Keratinocyte (primary cell): ENCODE measurements at regions not wholly inside any gene's neighbourhood (a gene's known extent, or its start where the extent isn't known, plus 50 kb on each side); places are given as distances from the start of the nearest gene placed in this dataset.

ENCODE experiments used
- DNase-seq: peaks from one replicate; pipeline ENCODE4 v3.0.0-alpha.2; 2011; ENCODE audit warnings: low read depth, missing footprints, low spot score
- FAIRE-seq: peaks from 2 replicates; lab custom pipeline; 2011; peaks lifted over from hg19 to GRCh38; lab: Jason Lieb, UNC
- H2AFZ ChIP-seq: 2 replicates; pipeline ENCODE4 v1.6.0; 2012; ENCODE audit warnings: low read length, control low read depth, inconsistent platforms; ENCODE audit not compliant: control insufficient read depth
- H3K27ac ChIP-seq: 2 replicates; pipeline ENCODE4 v1.5.1; 2011; ENCODE audit warnings: low read length; ENCODE audit not compliant: control insufficient read depth, insufficient read depth
- H3K27me3 ChIP-seq: 3 replicates; pipeline ENCODE4 v1.6.0; 2011; ENCODE audit warnings: low read length; ENCODE audit not compliant: control insufficient read depth, insufficient read depth; ENCODE audit errors: extremely low read depth
- H3K36me3 ChIP-seq, 2 experiments: 2 replicates in 1 of 2; 3 replicates in 1 of 2; pipeline ENCODE4 v1.5.1; 2011; ENCODE audit warnings: low read length in 2 of 2, mild to moderate bottlenecking in 1 of 2; ENCODE audit not compliant: control insufficient read depth in 2 of 2, insufficient read depth in 2 of 2; ENCODE audit errors: extremely low read depth in 1 of 2
- H3K4me1 ChIP-seq: 3 replicates; pipeline ENCODE4 v1.5.1; 2011; ENCODE audit warnings: low read length; ENCODE audit not compliant: control insufficient read depth, insufficient read depth; ENCODE audit errors: extremely low read depth
- H3K4me2 ChIP-seq: 3 replicates; pipeline ENCODE4 v1.6.0; 2011; ENCODE audit warnings: low read depth, low read length; ENCODE audit not compliant: control insufficient read depth, insufficient read depth; ENCODE audit errors: extremely low read depth
- H3K4me3 ChIP-seq, 3 experiments: fragments of 200-600 bp in 1 of 3; sonication (generic) in 1 of 3; 2 replicates in 2 of 3; 3 replicates in 1 of 3; pipeline ENCODE4 v1.5.1; 2011 to 2016; ENCODE audit warnings: low read length in 3 of 3, mild to moderate bottlenecking in 3 of 3, control low read depth in 2 of 3, inconsistent platforms in 1 of 3, low read depth in 1 of 3, mixed read lengths in 1 of 3, mixed run types in 1 of 3, moderate library complexity in 1 of 3; ENCODE audit not compliant: control insufficient read depth in 2 of 3, insufficient read depth in 2 of 3; ENCODE audit errors: extremely low read depth in 1 of 3
- H3K79me2 ChIP-seq: 2 replicates; pipeline ENCODE4 v1.6.0; 2012; ENCODE audit warnings: low read length; ENCODE audit not compliant: control insufficient read depth, insufficient read depth
- H3K9ac ChIP-seq: 3 replicates; pipeline ENCODE4 v1.6.0; 2011; ENCODE audit warnings: low read length; ENCODE audit not compliant: control insufficient read depth, insufficient read depth; ENCODE audit errors: extremely low read depth
- H3K9me1 ChIP-seq: 3 replicates; pipeline ENCODE4 v1.6.0; 2011; ENCODE audit warnings: low read length; ENCODE audit not compliant: control insufficient read depth, insufficient read depth; ENCODE audit errors: extremely low read depth
- H3K9me3 ChIP-seq: 2 replicates; pipeline ENCODE4 v1.5.1; 2012; ENCODE audit warnings: low read depth, low read length; ENCODE audit not compliant: control insufficient read depth
- H4K20me1 ChIP-seq: 3 replicates; pipeline ENCODE4 v1.6.0; 2011; ENCODE audit warnings: low read length; ENCODE audit not compliant: control insufficient read depth, insufficient read depth; ENCODE audit errors: extremely low read depth
- CTCF ChIP-seq, 3 experiments: IDR thresholded peaks in 1 of 3; conservative IDR thresholded peaks in 1 of 3; optimal IDR thresholded peaks in 1 of 3; 2 replicates in 2 of 3; 3 replicates in 1 of 3; pipeline versions ENCODE3 to v1.5.1; 2011; ENCODE audit warnings: low read length in 3 of 3, mild to moderate bottlenecking in 3 of 3, moderate library complexity in 2 of 3, control low read depth in 1 of 3, inconsistent platforms in 1 of 3; ENCODE audit not compliant: insufficient read depth in 2 of 3; ENCODE audit errors: extremely low read depth in 1 of 3
- EZH2 ChIP-seq: IDR thresholded peaks from one replicate; pipeline ENCODE4 v1.6.1; 2012; ENCODE audit warnings: inconsistent platforms, mild to moderate bottlenecking, low read length, moderate library complexity
- dilution Hi-C: fragments of 300-500 bp; cut with MboI; formaldehyde crosslinking; loops from one replicate; pipeline ENCODE4 v1.7.0; 2020; ENCODE audit warnings: low sequenced_read_pairs; ENCODE audit not compliant: extremely low pct_ligation_motif_present

- H3K4me1 ChIP-seq, result no peaks in the 10 kb centered on the region
- no peak overlapping the region for H3K4me3 ChIP-seq
- FAIRE-seq, result no peak
- H3K27ac ChIP-seq, result no peak overlapping the region
- H3K4me2 ChIP-seq, result no peak overlapping the region
- H3K9me1 ChIP-seq, result no peaks in the 10 kb centered on the region
- H4K20me1 ChIP-seq, result no peaks in the 10 kb centered on the region
- dilution Hi-C loops, result no loop called here
- no peaks in the 10 kb centered on the region for H3K27me3 ChIP-seq
- no peak overlapping the region for H2AFZ ChIP-seq
- no peaks in the 10 kb centered on the region for H3K79me2 ChIP-seq
- H3K9me3 ChIP-seq, result no peaks in the 10 kb centered on the region
- DNase-seq, result no peak
- no peak for TF ChIP-seq CTCF (optimal IDR thresholded peaks at IDR 0.05 in 1 of 3, IDR thresholded peaks at IDR 0.05 in 1 of 3, conservative IDR thresholded peaks at IDR 0.05 in 1 of 3; ENCODE audit: extremely low read depth in 1 of 3, insufficient read depth in 2 of 3, low read length in 3 of 3)
- no peak for TF ChIP-seq EZH2
- no peaks in the 10 kb centered on the region for H3K36me3 ChIP-seq
- H3K9ac ChIP-seq, result no peak overlapping the region
Observed at GRCh38 chr4:144504883-144505282, 141.1 kb upstream of the HHIP start.

- FAIRE-seq, result no peak
- H3K9me1 ChIP-seq, result no peaks in the 10 kb centered on the region
Observed at GRCh38 chr4:144507311-144508101, 138.4 kb upstream of the HHIP start.

More at GRCh38 chr4:144507311-144508101, 138.4 kb upstream of the HHIP start:
- Histone ChIP-seq H3K9ac (no peak overlapping the region), H3K4me1 (no peaks in the 10 kb centered on the region), H3K36me3 (no peaks in the 10 kb centered on the region), H2AFZ (no peak overlapping the region), H3K4me2 (no peak overlapping the region), H3K9me3 (no peaks in the 10 kb centered on the region), H3K79me2 (no peaks in the 10 kb centered on the region), H4K20me1 (no peaks in the 10 kb centered on the region), H3K27me3 (no peaks in the 10 kb centered on the region), H3K27ac (no peak overlapping the region), H3K4me3 (no peak overlapping the region)
- dilution Hi-C loops, result no loop called here
- DNase-seq, result no peak
- TF ChIP-seq CTCF (optimal IDR thresholded peaks at IDR 0.05 in 1 of 3, IDR thresholded peaks at IDR 0.05 in 1 of 3, conservative IDR thresholded peaks at IDR 0.05 in 1 of 3; ENCODE audit: extremely low read depth in 1 of 3, insufficient read depth in 2 of 3, low read length in 3 of 3), result no peak
- no peak for TF ChIP-seq EZH2
